ENCODE measurements at regions not wholly inside any gene's neighbourhood (a gene's known extent, or its start where the extent isn't known, plus 50 kb on each side); places are given as distances from the start of the nearest gene placed in this dataset.
"Not testable (repeated sequence)": the region's sequence is repeated elsewhere in the genome, so short reads cannot be mapped to it uniquely, and the experiment has no call there.

- no peaks in the 10 kb centered on the region for H3K27me3 ChIP-seq (replicated peaks; ENCODE audit: insufficient read depth, low read depth, low read length, poor library complexity)
- no peaks in the 10 kb centered on the region for H3K9me3 ChIP-seq (ENCODE audit: low read depth, low read length, poor library complexity, severe bottlenecking)
- H3K4me3 ChIP-seq (ENCODE audit: low read depth, low read length, poor library complexity, severe bottlenecking): no peak overlapping the region
- H3K27ac ChIP-seq (ENCODE audit: low read depth, low read length, poor library complexity, severe bottlenecking): no peak overlapping the region
- POLR2A ChIA-PET (ENCODE audit: low non-redundant PET): no interaction called here
- DNase-seq (ENCODE audit: low spot score): no peak
- intact Hi-C loops (cut with micrococcal nuclease; ENCODE audit: unreplicated experiment): no loop called here
- TF ChIP-seq CTCF (conservative IDR thresholded peaks at IDR 0.05; ENCODE audit: low read depth, low read length) (no peak), EZH2 (IDR thresholded peaks at IDR 0.05; ENCODE audit: borderline replicate concordance, low read depth, low read length, poor library complexity, severe bottlenecking) (no peak)
- BruUV-seq (replicated peaks): no TSS peak
- CTCF ChIA-PET: no interaction called here
- H3K4me1 ChIP-seq (ENCODE audit: insufficient read depth, low read length, poor library complexity, severe bottlenecking): no peaks in the 10 kb centered on the region
- H3K36me3 ChIP-seq (ENCODE audit: insufficient read depth, low read length, poor library complexity, severe bottlenecking): no peaks in the 10 kb centered on the region
Observed at GRCh38 chr2:107569496-107569895, 257.2 kb upstream of the RGPD4 start.

GRCh38 chr2:107570876-107571275, 255.8 kb upstream of the RGPD4 start:
- intact Hi-C loops (cut with micrococcal nuclease; ENCODE audit: unreplicated experiment): no loop called here
- TF ChIP-seq EZH2 (IDR thresholded peaks at IDR 0.05; ENCODE audit: borderline replicate concordance, low read depth, low read length, poor library complexity, severe bottlenecking) (no peak), CTCF (conservative IDR thresholded peaks at IDR 0.05; ENCODE audit: low read depth, low read length) (no peak)
- Histone ChIP-seq H3K27ac (ENCODE audit: low read depth, low read length, poor library complexity, severe bottlenecking) (no peak overlapping the region), H3K4me3 (ENCODE audit: low read depth, low read length, poor library complexity, severe bottlenecking) (no peak overlapping the region), H3K27me3 (replicated peaks; ENCODE audit: insufficient read depth, low read depth, low read length, poor library complexity) (no peaks in the 10 kb centered on the region), H3K36me3 (ENCODE audit: insufficient read depth, low read length, poor library complexity, severe bottlenecking) (no peaks in the 10 kb centered on the region), H3K4me1 (ENCODE audit: insufficient read depth, low read length, poor library complexity, severe bottlenecking) (no peaks in the 10 kb centered on the region), H3K9me3 (ENCODE audit: low read depth, low read length, poor library complexity, severe bottlenecking) (no peaks in the 10 kb centered on the region)
- BruUV-seq (replicated peaks): no TSS peak
- POLR2A ChIA-PET (ENCODE audit: low non-redundant PET): no interaction called here
- DNase-seq (ENCODE audit: low spot score): no peak
- CTCF ChIA-PET: no interaction called here

- CTCF ChIA-PET; H3K27ac ChIP-seq (ENCODE audit: low read depth, low read length, poor library complexity, severe bottlenecking); H3K4me1 ChIP-seq (ENCODE audit: insufficient read depth, low read length, poor library complexity, severe bottlenecking); H3K4me3 ChIP-seq (ENCODE audit: low read depth, low read length, poor library complexity, severe bottlenecking); H3K9me3 ChIP-seq (ENCODE audit: low read depth, low read length, poor library complexity, severe bottlenecking); H3K36me3 ChIP-seq (ENCODE audit: insufficient read depth, low read length, poor library complexity, severe bottlenecking); H3K27me3 ChIP-seq (replicated peaks; ENCODE audit: insufficient read depth, low read depth, low read length, poor library complexity); BruUV-seq (replicated peaks); intact Hi-C loops (cut with micrococcal nuclease; ENCODE audit: unreplicated experiment): not testable (repeated sequence)
- TF ChIP-seq CTCF (conservative IDR thresholded peaks at IDR 0.05; ENCODE audit: low read depth, low read length): 0 out of 2 replicates have a peak, but pooled peaks have one; percentile 23
- POLR2A ChIA-PET (ENCODE audit: low non-redundant PET): interaction anchor here (0.6 kb wide), 1 partner anchor 10 kb away, joined by 3 read pairs; no protein-coding TSS in a partner anchor
- DNase-seq (ENCODE audit: low spot score): peak; percentile 10
Observed at GRCh38 chr2:107572890-107573289, 253.8 kb upstream of the RGPD4 start.

Measured in A673 (cell line).